ENCODE measurements at regions not wholly inside any gene's neighbourhood (a gene's known extent, or its start where the extent isn't known, plus 50 kb on each side); places are given as distances from the start of the nearest gene placed in this dataset.
A peak's percentile ranks its signal among the peaks of the same experiment; 100 is the strongest.

GRCh38 chr4:31045151-31045550 is 325.0 kb downstream of the PCDH7 start:
- no peak overlapping the region for H3K4me3 ChIP-seq (ENCODE audit: low read length)
- no peaks in the 10 kb centered on the region for H3K36me3 ChIP-seq (ENCODE audit: control insufficient read depth, insufficient read depth, low read length, severe bottlenecking)
- no peak overlapping the region for H3K9ac ChIP-seq (ENCODE audit: low read length)
- no peak for DNase-seq (ENCODE audit: low read depth)
- no peaks in the 10 kb centered on the region for H3K27me3 ChIP-seq (replicated peaks; ENCODE audit: control insufficient read depth, insufficient read depth, low read length)
- H3K4me1 ChIP-seq (ENCODE audit: control insufficient read depth, insufficient read depth, low read length) = no peaks in the 10 kb centered on the region
- no peaks in the 10 kb centered on the region for H3K9me3 ChIP-seq (ENCODE audit: control insufficient read depth, low read length)

- Histone ChIP-seq H3K4me1 (ENCODE audit: control insufficient read depth, insufficient read depth, low read length) (no peaks in the 10 kb centered on the region), H3K4me3 (ENCODE audit: low read length) (no peak overlapping the region), H3K9me3 (ENCODE audit: control insufficient read depth, low read length) (no peaks in the 10 kb centered on the region), H3K27me3 (replicated peaks; ENCODE audit: control insufficient read depth, insufficient read depth, low read length) (no peaks in the 10 kb centered on the region), H3K9ac (ENCODE audit: low read length) (no peak overlapping the region), H3K36me3 (ENCODE audit: control insufficient read depth, insufficient read depth, low read length, severe bottlenecking) (no peaks in the 10 kb centered on the region)
- DNase-seq (ENCODE audit: low read depth) = peak; percentile 18
Observed at GRCh38 chr4:31045724-31046318, 325.7 kb downstream of the PCDH7 start.

- H3K4me1 ChIP-seq (ENCODE audit: control insufficient read depth, insufficient read depth, low read length) = no peaks in the 10 kb centered on the region
- H3K9me3 ChIP-seq (ENCODE audit: control insufficient read depth, low read length) = no peaks in the 10 kb centered on the region
- no peak overlapping the region for H3K4me3 ChIP-seq (ENCODE audit: low read length)
- no peaks in the 10 kb centered on the region for H3K27me3 ChIP-seq (replicated peaks; ENCODE audit: control insufficient read depth, insufficient read depth, low read length)
- no peaks in the 10 kb centered on the region for H3K36me3 ChIP-seq (ENCODE audit: control insufficient read depth, insufficient read depth, low read length, severe bottlenecking)
- no peak for DNase-seq (ENCODE audit: low read depth)
- no peak overlapping the region for H3K9ac ChIP-seq (ENCODE audit: low read length)
Observed at GRCh38 chr4:31051151-31051550, 331.0 kb downstream of the PCDH7 start.

GRCh38 chr4:31051565-31051964 is 331.4 kb downstream of the PCDH7 start:
- no peak overlapping the region for H3K9ac ChIP-seq (ENCODE audit: low read length)
- H3K4me1 ChIP-seq (ENCODE audit: control insufficient read depth, insufficient read depth, low read length) = no peaks in the 10 kb centered on the region
- H3K4me3 ChIP-seq (ENCODE audit: low read length) = no peak overlapping the region
- no peaks in the 10 kb centered on the region for H3K36me3 ChIP-seq (ENCODE audit: control insufficient read depth, insufficient read depth, low read length, severe bottlenecking)
- H3K9me3 ChIP-seq (ENCODE audit: control insufficient read depth, low read length) = no peaks in the 10 kb centered on the region
- peak; percentile 30 for DNase-seq (ENCODE audit: low read depth)
- H3K27me3 ChIP-seq (replicated peaks; ENCODE audit: control insufficient read depth, insufficient read depth, low read length) = no peaks in the 10 kb centered on the region

- no peaks in the 10 kb centered on the region for H3K4me1 ChIP-seq (ENCODE audit: control insufficient read depth, insufficient read depth, low read length)
- no peak overlapping the region for H3K4me3 ChIP-seq (ENCODE audit: low read length)
- no peaks in the 10 kb centered on the region for H3K27me3 ChIP-seq (replicated peaks; ENCODE audit: control insufficient read depth, insufficient read depth, low read length)
- DNase-seq (ENCODE audit: low read depth) = no peak
- no peaks in the 10 kb centered on the region for H3K9me3 ChIP-seq (ENCODE audit: control insufficient read depth, low read length)
- H3K9ac ChIP-seq (ENCODE audit: low read length) = no peak overlapping the region
- H3K36me3 ChIP-seq (ENCODE audit: control insufficient read depth, insufficient read depth, low read length, severe bottlenecking) = no peaks in the 10 kb centered on the region
Observed at GRCh38 chr4:31052519-31052918, 332.4 kb downstream of the PCDH7 start.

GRCh38 chr4:31053451-31053850 is 333.3 kb downstream of the PCDH7 start:
- no peak overlapping the region for H3K9ac ChIP-seq (ENCODE audit: low read length)

GRCh38 chr4:31054295-31054694 is 334.1 kb downstream of the PCDH7 start:
- Histone ChIP-seq H3K9me3 (ENCODE audit: control insufficient read depth, low read length) (no peaks in the 10 kb centered on the region), H3K36me3 (ENCODE audit: control insufficient read depth, insufficient read depth, low read length, severe bottlenecking) (no peaks in the 10 kb centered on the region), H3K4me1 (ENCODE audit: control insufficient read depth, insufficient read depth, low read length) (peaks cover under 1% of the 10 kb centered on the region), H3K4me3 (ENCODE audit: low read length) (no peak overlapping the region), H3K27me3 (replicated peaks; ENCODE audit: control insufficient read depth, insufficient read depth, low read length) (no peaks in the 10 kb centered on the region), H3K9ac (ENCODE audit: low read length) (no peak overlapping the region)
- DNase-seq (ENCODE audit: low read depth) = no peak

More at GRCh38 chr4:31053451-31053850, 333.3 kb downstream of the PCDH7 start:
- no peaks in the 10 kb centered on the region for H3K9me3 ChIP-seq (ENCODE audit: control insufficient read depth, low read length)
- no peaks in the 10 kb centered on the region for H3K27me3 ChIP-seq (replicated peaks; ENCODE audit: control insufficient read depth, insufficient read depth, low read length)
- no peak overlapping the region for H3K4me3 ChIP-seq (ENCODE audit: low read length)
- no peak for DNase-seq (ENCODE audit: low read depth)
- H3K4me1 ChIP-seq (ENCODE audit: control insufficient read depth, insufficient read depth, low read length) = no peaks in the 10 kb centered on the region
- H3K36me3 ChIP-seq (ENCODE audit: control insufficient read depth, insufficient read depth, low read length, severe bottlenecking) = no peaks in the 10 kb centered on the region

GRCh38 chr4:31058656-31059055 is 338.5 kb downstream of the PCDH7 start:
- no peak for DNase-seq (ENCODE audit: low read depth)
- H3K9ac ChIP-seq (ENCODE audit: low read length) = no peak overlapping the region
- H3K4me1 ChIP-seq (ENCODE audit: control insufficient read depth, insufficient read depth, low read length) = peaks cover 13% of the 10 kb centered on the region
- no peaks in the 10 kb centered on the region for H3K9me3 ChIP-seq (ENCODE audit: control insufficient read depth, low read length)
- no peak overlapping the region for H3K4me3 ChIP-seq (ENCODE audit: low read length)
- no peaks in the 10 kb centered on the region for H3K27me3 ChIP-seq (replicated peaks; ENCODE audit: control insufficient read depth, insufficient read depth, low read length)
- no peaks in the 10 kb centered on the region for H3K36me3 ChIP-seq (ENCODE audit: control insufficient read depth, insufficient read depth, low read length, severe bottlenecking)

GRCh38 chr4:31059753-31060522 is 339.8 kb downstream of the PCDH7 start:
- Histone ChIP-seq H3K27me3 (replicated peaks; ENCODE audit: control insufficient read depth, insufficient read depth, low read length) (no peaks in the 10 kb centered on the region), H3K9ac (ENCODE audit: low read length) (no peak overlapping the region), H3K4me3 (ENCODE audit: low read length) (no peak overlapping the region), H3K36me3 (ENCODE audit: control insufficient read depth, insufficient read depth, low read length, severe bottlenecking) (no peaks in the 10 kb centered on the region), H3K4me1 (ENCODE audit: control insufficient read depth, insufficient read depth, low read length) (peaks cover 13% of the 10 kb centered on the region), H3K9me3 (ENCODE audit: control insufficient read depth, low read length) (no peaks in the 10 kb centered on the region)
- peak; percentile 49 for DNase-seq (ENCODE audit: low read depth)

- Histone ChIP-seq H3K4me3 (ENCODE audit: low read length) (no peak overlapping the region), H3K36me3 (ENCODE audit: control insufficient read depth, insufficient read depth, low read length, severe bottlenecking) (no peaks in the 10 kb centered on the region), H3K4me1 (ENCODE audit: control insufficient read depth, insufficient read depth, low read length) (peaks cover 5% of the 10 kb centered on the region), H3K9me3 (ENCODE audit: control insufficient read depth, low read length) (no peaks in the 10 kb centered on the region), H3K9ac (ENCODE audit: low read length) (no peak overlapping the region), H3K27me3 (replicated peaks; ENCODE audit: control insufficient read depth, insufficient read depth, low read length) (no peaks in the 10 kb centered on the region)
- no peak for DNase-seq (ENCODE audit: low read depth)
Observed at GRCh38 chr4:31065086-31065485, 344.9 kb downstream of the PCDH7 start.

- Histone ChIP-seq H3K36me3 (ENCODE audit: control insufficient read depth, insufficient read depth, low read length, severe bottlenecking) (no peaks in the 10 kb centered on the region), H3K9ac (ENCODE audit: low read length) (no peak overlapping the region), H3K27me3 (replicated peaks; ENCODE audit: control insufficient read depth, insufficient read depth, low read length) (no peaks in the 10 kb centered on the region), H3K4me3 (ENCODE audit: low read length) (no peak overlapping the region), H3K4me1 (ENCODE audit: control insufficient read depth, insufficient read depth, low read length) (no peaks in the 10 kb centered on the region), H3K9me3 (ENCODE audit: control insufficient read depth, low read length) (no peaks in the 10 kb centered on the region)
- no peak for DNase-seq (ENCODE audit: low read depth)
Observed at GRCh38 chr4:31068257-31069075, 348.3 kb downstream of the PCDH7 start.

All from adipocyte (in vitro differentiated cells).